OCI-LY7 (cell line): ENCODE measurements at regions not wholly inside any gene's neighbourhood (a gene's known extent, or its start where the extent isn't known, plus 50 kb on each side); places are given as distances from the start of the nearest gene placed in this dataset.

Source experiments
- EZH2phosphoT487 ChIP-seq: fragments of 200-600 bp; sonication (generic); IDR thresholded peaks from 2 replicates; pipeline ENCODE4 v1.6.1; 2018; ENCODE audit warnings: low read depth, borderline replicate concordance, mild to moderate bottlenecking, mixed run types, antibody characterized with exemption, low read length, moderate library complexity, mixed read lengths
- TF ChIP-seq, protein P1 (sequence below): fragments of 200-600 bp; sonication (generic); conservative IDR thresholded peaks from 2 replicates; pipeline ENCODE4 v1.5.1; 2014; ENCODE audit warnings: mild to moderate bottlenecking, antibody characterized with exemption, low read length, moderate library complexity, mixed read lengths

DNA sequence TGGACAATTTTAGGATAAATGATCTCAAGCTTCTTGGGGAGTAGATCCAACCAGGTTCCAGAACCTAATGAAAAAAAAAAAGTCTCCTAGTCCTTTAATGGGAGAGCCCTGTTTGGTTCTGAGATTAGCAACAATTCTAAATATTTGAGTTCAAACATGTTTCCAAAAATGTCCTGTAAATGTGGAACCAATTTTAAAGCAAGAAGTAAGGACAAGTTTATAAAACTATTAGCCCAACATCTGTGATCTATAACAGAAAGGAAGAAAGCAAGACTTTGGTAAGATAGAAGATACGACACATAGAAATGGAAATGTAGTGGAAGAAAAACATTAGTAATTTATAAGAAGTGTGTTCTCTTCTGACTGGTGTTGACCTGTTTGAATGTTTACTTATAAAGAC is 79.7 kb upstream of the SLC5A12 start:
- TF ChIP-seq, protein P1, sequence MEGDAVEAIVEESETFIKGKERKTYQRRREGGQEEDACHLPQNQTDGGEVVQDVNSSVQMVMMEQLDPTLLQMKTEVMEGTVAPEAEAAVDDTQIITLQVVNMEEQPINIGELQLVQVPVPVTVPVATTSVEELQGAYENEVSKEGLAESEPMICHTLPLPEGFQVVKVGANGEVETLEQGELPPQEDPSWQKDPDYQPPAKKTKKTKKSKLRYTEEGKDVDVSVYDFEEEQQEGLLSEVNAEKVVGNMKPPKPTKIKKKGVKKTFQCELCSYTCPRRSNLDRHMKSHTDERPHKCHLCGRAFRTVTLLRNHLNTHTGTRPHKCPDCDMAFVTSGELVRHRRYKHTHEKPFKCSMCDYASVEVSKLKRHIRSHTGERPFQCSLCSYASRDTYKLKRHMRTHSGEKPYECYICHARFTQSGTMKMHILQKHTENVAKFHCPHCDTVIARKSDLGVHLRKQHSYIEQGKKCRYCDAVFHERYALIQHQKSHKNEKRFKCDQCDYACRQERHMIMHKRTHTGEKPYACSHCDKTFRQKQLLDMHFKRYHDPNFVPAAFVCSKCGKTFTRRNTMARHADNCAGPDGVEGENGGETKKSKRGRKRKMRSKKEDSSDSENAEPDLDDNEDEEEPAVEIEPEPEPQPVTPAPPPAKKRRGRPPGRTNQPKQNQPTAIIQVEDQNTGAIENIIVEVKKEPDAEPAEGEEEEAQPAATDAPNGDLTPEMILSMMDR: no peak
- no peak for TF ChIP-seq EZH2phosphoT487
